Posterior cingulate gyrus (tissue), 11 donors: ENCODE measurements at regions not wholly inside any gene's neighbourhood (a gene's known extent, or its start where the extent isn't known, plus 50 kb on each side); places are given as distances from the start of the nearest gene placed in this dataset.
A peak's percentile ranks its signal among the peaks of the same experiment; 100 is the strongest.

Experiments
- DNase-seq, 10 donors: peaks; one replicate each; pipeline versions ENCODE4 v3.0.0 to v3.0.0-alpha.2; 2020 to 2021; ENCODE audit warnings: mixed read lengths in 3 of 10
- intact Hi-C: fragments of 100-400 bp; cut with DNase I; formaldehyde crosslinking; loops from one replicate; pipeline ENCODE4 v1.15.1; 2023

DNA sequence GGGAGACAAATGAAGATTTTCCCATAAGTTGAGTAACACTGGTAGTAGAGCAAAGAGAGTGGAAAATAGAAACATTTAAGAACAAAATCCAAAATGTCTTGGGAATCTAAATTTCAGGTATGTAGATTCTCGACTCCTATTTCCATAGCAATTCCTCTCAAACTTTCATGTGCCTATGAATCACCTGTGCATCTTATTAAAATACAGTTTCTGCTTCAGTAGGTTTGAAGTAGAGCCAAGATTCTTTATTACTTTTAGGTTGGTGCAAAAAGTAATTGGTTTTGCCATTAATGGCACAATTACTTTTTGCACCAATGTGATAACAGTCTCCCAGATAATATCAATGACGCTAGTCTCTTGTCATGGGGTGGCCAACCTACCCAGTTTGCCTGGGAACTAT is 115.3 kb upstream of the SLC5A12 start:
- intact Hi-C loops: no loop called here

DNA sequence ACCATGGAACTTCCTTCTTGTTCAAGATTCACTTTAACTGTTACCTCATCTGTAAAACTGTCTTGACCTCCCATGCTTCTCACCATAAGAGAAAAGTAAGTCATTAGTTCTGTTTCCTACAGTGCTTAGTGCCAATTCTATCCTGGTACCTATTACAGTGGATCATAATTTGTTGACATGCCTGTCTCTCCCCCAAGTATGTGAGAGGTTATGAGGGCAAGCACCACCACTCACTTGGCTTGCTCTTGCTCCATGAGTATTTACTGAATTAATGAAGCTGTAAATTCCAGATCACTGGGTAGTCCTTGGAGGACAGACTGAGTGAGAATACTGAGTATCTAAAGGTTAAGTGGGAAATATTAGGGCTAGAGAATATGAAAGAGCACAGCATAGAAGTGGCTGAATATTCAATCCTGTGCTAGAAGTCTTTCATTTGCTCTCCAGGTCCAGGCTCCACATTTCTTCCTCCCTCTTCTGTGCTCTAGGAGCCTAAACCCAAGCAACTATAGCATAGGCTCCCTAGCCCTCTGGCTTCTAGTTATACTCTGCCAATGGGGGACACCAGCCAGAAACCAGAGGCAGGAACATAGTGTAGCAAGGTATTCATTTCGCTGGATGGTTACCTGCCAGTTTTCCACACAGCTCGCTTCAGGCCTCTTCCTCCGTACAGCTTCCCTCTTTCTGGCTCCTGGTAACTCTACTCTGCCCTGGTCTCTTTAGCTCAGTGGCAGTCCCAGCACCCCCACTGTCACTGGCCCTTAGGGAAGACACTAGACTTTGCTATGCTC is 118.2 kb upstream of the SLC5A12 start:
- intact Hi-C loops: no loop called here
- DNase-seq: no peak

More for the DNA sequence above, 115.3 kb upstream of the SLC5A12 start:
- DNase-seq: no peak

DNA sequence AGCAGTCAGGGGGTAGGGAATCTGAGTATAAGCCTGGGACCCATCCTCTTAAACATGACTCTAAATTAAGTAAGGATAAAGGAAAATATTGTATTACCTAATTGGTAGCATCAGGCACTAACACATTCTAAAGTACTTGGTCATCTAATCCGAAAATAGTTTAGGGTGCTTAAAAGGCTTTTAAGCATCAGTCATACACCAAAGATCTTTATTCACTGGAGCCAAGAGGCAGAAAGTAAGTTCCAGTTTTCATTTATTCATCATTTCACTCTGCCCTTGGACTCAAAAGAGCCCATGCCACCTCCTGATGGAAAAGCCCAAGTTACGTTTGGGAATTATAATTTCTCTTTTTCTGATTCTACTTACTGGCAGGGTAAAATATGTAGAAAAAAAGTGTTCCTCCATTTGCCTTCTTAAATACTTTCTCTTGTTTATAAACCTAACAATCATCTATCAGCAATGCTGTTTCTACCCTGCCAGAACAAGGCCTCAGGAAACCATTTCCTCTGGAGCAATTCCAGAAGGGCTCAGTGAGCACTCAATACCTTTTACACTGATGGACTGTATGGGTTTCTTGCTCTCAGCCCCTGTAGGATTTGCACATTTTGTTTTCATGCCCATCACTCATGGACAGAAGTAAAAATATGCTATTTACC is 120.1 kb upstream of the SLC5A12 start:
- no peak for DNase-seq
- intact Hi-C loops: no loop called here

DNA sequence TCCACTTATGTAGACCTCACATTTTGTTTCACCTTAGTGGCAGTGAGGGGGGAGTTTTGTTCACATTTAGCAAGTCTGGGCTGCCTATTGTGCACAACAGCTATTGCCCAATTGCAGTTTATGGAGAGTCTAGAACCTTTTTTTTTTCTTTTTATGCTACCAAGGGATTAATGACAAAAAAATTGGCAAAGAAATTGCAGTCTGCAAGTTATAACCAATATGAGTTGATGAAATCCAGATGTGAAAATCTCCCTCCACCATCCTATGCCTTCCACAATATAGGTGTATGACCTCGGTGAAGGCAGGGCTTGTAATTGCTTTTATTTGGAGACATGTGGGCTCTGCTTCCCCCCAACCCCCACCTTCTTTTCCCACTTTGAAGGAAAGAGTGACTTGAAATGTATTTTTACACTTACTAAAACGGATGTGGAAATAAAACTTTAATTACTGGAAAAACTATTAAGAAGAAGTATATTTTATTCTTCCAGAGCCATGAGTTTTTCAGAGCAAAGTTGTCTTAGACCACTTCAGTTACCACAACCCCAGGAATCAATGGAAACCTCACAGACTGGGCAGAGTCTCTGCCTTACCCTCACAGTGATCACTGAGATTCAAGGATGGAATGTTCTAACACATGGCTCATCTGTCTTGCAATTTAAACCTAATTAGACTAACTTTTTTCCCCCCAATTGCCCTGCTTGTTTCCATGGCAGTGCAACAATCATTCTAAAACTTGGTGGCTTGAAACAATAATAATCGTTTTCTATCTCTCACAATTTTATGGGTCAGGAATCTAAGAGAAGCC is 120.8 kb upstream of the SLC5A12 start:
- intact Hi-C loops: no loop called here
- DNase-seq: no peak

DNA sequence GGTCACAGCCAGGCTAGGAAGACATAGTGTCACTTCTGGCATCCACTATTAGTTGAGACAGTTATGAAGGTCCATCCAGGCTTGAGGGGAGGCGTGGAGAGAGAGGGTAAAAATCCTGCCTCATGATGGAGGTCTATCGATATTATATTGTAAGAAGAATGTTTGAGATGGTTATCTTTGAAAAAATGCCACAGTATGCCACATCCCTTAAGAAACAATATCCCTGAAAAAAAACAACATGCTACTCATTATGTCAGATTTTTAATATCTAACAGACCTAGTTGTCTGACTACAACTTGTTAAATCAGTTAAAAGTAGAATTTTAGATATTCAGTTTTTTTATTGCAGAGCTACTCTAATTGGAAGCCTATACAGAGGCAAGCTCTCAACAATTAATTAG is 121.7 kb upstream of the SLC5A12 start:
- no peak for DNase-seq
- intact Hi-C loops: no loop called here

DNA sequence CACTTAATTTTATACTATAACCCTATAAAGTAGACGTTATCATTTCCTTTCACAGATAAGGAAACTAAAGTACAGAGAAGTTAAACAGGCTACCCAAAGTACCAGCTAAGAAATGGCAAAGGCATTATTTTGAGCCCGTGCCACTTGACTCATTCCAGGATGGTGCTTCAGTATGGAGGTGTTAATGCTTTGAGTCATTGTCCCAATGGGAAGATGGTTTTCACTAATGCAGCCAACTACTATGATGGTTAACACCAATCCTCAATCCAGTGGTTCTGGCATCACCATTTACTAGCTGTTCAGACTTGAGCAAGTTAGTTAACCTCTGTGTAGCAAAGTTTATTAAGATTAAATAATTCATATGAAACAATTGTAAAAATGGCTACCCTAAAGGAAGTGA is 123.1 kb upstream of the SLC5A12 start:
- intact Hi-C loops: no loop called here
- no peak for DNase-seq

DNA sequence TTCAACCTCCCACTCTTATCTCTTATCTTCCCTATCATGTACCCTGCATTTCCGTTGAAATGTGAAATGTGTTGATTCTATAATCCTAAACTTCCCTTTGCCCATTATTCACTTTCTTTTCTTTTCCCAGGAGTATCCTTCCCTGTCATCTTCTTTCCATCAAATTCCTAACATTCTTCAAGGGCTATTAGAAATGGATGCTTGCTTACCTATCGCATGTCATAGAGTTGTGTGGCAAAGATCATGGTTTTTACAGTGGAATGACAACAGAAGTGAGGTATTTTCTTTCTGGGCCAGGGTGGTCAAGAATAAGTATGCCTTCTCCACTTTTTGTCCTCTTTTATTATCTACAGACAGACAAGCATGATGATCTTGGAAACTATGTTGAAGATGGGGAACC is 124.4 kb upstream of the SLC5A12 start:
- no peak for DNase-seq
- intact Hi-C loops: no loop called here

DNA sequence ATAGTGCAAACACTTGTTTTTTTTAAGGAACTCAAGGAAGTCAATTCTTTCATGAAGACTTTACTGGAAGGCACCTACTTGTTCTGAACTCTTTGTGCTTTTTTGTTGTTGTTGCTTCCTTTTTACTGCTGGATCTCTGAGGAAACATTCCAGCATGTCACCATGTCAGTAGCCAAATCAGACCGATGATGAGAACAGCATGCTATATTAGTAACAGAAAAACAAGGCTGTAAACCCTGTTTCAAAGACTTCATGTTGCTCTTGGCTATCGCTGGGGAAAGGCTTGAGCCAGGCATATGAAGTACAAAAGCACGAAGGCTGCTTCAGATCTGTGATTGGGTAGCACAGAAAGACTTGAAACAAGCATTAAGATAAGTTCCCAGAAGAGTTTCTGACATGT is 125.6 kb upstream of the SLC5A12 start:
- intact Hi-C loops: no loop called here
- no peak for DNase-seq

DNA sequence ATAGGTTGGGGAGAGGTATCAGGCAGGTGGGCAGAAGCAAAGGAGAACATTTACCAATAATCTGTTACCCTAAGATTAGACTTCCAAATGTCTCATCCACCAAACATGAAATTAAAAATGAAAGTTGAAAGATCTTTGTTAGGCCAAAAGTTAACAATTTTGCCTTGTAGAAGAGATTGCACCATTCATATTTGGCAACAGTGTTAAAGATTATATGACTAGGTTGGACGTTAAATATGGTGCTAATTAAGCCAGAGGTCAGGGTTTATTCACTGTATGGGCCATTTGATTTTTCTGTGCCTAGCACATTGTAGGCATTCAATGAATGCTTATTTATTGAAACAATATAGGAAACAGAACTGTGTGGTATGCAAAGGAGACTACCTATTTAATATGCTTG is 126.1 kb upstream of the SLC5A12 start:
- intact Hi-C loops: no loop called here
- no peak for DNase-seq

DNA sequence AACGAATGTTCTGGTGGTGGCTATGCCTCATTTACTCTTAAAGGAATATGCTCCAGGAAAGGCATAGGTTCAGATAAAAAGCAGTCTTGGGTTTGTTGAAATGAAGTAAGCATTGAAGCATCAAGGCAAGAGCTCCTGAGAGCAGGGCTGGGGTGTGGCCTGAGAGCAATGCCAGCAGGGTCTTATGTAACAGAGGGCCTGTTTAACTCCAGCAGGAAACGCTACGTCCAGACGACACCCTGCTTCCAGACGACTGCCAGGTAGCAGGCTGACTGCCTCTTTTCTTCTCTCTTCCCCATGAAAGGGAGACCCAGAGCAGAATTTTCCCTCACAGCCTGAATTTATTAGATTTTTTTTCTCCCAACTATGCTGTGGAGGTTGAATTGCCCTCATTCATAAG is 127.2 kb upstream of the SLC5A12 start:
- intact Hi-C loops: no loop called here
- peak in 3 of 10 donors; percentile 45 to 67 (median 45) for DNase-seq

DNA sequence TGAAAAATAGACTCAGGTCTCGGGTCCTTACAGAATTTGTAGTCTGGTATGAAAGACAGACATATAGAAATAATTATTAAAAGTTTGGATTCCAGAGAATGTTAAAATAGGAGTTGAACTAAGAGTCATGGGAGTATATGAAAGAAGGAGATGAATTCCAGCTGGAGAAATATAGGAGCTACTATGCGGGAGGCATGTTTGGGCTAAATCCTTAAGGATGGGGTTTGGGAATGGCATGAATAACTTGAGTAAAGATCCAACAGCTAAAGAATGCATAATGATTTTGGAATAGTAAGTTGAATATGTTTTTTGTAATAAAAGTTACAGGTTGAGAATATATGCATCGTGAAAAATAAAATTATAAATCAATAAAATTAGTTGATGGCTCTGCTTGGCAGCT is 129.4 kb upstream of the SLC5A12 start:
- intact Hi-C loops: no loop called here
- no peak for DNase-seq

DNA sequence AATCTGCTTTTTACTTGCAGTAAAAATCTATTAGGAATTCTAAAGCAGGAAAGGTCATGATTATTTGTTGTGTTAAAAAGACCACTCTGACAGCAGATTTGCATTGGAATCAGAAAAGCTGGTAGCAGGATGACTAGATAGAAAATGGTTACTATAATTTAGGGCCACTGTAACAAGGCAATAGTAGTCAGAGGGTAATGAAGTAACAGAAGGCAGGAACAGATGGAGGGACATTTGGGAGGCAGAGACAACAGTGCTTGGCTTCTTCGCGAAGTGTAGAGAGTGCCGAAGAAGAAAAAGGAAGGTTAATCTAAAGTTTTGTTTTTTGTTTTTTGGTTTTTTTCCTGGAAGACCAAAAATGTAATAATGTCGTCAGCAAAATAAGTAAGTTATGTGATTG is 129.8 kb upstream of the SLC5A12 start:
- DNase-seq: no peak
- intact Hi-C loops: no loop called here

DNA sequence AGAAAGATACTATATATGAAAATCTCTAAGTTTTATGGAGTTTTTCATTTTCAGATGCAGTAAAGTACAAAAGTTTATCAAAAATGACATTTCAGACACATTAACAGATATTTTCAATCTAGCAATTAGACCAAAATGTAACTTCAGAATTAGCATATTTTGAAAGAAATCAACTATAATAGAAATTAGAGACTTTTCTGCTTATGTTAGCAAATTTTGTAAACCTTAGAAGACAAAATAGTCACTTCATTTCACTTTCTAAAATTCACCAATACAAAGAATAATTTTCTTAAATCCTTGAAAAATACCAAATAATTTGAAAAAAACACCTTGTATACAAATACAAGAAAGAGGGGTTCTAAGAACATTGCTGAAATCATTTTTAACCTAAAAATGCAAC is 135.8 kb upstream of the FIBIN start:
- intact Hi-C loops: no loop called here
- DNase-seq: no peak

DNA sequence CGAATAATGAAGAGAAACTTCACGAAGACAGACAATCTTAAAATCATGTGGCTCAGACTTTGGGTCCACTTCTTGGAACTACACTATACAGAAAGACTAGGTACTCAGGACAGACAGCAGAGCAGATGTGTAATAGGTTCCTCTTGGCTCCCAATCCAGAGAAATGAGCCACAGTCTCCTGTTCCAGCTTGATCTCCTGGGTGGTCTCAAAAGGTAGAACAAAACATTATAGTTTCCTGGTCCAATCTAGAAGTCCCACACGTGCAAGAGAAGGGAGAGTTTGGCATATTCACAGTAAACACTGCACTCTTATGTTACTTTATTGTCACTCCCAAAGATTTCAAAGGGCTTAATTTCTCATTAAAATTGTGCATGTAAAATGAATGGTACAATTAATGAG is 134.5 kb upstream of the FIBIN start:
- intact Hi-C loops: no loop called here
- DNase-seq: no peak

DNA sequence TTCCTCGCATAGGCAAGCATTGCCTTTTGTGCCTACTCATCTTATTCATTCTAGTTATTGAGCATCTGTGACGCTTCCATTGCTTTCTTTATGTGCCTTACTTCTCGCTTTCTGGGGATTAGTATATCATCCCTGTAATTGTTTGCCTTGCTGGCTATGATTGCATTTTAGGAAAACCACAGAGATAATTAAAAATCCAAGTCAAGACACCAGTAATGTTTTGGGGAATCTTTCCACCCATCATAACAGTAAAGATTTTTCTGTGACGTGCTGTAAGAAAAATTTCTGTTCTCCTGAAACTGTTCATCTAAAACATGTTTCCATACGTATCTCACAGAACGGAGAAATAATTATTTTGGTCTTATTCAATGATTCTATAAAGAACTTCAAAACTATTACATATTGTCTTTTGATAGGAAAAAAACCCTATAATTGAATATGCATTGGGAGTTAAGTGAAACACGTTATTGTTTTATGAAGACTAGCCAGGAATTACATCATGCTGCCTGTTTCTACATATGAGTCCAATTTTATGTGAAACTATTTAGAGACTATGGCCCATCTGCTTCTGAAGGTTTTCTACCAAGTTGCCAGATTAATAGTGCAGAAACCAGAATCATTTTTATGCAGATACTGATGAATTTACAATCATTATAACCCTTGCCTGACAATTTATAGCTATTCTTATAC is 133.7 kb upstream of the FIBIN start:
- DNase-seq: no peak
- intact Hi-C loops: no loop called here

DNA sequence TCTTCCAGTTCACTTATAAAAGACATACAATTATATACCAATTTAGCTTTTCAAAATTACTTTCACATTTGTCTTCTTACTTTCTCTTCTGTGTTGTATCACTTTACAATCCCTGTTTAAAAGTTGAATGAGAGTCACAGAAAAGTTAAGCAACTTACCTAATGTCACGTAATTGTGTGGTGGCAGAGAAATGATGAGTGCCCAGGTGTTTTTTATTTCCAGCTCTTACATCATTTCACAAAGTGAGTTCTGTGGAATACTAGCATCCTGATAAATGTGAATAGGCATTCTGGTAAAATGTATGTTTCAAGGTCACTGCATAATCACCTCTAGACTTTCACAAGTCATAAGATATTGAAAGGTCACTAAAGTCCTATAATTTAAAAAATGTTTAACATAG is 133.0 kb upstream of the FIBIN start:
- intact Hi-C loops: no loop called here

DNA sequence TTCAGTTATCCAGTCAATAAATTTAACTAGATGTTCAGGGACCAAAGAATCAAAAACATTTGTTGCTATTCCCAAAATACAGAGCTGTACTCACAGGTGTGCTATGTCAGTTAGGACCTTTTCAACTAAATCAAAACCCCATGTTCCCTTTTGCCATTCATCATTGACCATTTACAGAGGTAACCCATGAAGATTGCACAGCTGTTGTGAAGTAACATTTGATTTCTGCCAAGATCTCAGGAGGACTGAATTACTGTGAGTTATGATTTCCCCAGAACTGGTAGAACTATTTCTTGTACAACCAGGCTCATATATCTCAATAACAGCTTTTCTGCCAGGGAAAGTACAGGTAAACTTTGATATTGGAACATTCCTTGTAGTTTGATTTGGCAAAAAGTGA is 131.1 kb upstream of the FIBIN start:
- intact Hi-C loops: no loop called here
- no peak for DNase-seq

More for the DNA sequence above, 133.0 kb upstream of the FIBIN start:
- DNase-seq: no peak

DNA sequence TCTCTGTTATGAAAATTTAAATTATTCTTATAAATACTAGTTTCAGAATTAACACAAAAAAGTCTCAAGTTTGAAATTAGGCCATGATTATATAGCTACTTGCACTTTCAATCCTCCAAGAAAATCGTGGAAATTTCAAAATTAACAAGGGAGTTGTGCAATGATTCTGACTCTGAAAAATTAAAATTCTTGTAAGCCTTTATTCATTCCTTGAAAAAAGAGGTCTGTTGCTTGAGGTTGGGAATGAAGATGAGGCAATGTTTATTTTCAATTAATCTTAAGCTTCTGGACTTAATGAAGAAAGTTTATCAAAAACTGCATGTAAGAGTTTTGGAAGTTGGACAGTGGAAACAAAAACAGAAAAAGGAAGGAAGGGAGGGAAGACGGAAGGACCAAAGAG is 128.2 kb upstream of the FIBIN start:
- intact Hi-C loops: no loop called here
- DNase-seq: no peak

DNA sequence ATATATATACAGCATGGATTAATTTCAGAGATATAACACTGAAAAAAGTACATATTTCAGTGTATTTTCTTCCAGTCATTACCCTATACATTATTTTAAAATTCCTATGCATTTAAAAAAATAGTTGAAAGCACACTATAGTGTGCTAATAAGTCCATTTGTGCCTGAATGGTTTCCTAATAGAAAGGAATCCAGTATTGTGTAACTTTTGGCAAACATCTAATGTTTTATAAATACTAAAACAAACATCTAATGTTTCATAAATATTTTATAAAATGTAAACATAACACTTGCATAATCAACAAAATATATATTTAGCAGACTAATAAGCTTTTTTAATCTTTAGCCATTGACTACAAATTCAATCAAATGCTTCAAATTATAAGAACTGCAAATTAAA is 126.6 kb upstream of the FIBIN start:
- DNase-seq: no peak
- intact Hi-C loops: no loop called here

DNA sequence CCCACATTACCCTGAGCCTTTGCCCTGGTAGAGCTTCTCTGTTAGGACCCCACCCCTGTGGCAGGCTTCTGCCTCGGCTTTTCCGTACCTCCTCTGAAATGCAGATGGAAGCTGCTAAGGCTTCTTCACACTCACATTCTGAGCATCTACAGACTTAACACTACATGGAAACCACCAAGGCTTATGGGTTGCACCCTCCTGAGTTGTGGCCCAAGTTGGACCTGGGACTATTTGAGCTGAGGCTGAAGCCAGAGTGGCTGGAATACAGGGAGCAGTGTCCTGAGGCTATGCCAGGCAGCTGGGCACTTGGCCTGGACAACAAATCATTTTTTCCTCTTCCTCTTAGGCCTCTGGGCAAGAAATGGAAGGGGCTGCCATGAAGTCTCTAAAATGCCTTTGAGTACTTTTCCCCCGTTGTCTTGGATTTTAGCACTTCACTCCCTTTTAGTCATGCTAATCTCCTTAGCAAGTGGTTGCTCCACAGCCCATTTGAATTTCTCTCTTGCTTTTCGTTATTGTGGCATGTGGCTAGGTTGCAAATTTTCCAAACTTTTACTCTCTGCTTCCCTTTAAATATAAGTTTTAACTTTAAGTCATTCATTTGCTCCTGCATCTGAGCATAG is 114.8 kb upstream of the FIBIN start:
- no peak for DNase-seq
- intact Hi-C loops: no loop called here
